Left lung (tissue), 4 donors: ENCODE measurements at regions not wholly inside any gene's neighbourhood (a gene's known extent, or its start where the extent isn't known, plus 50 kb on each side); places are given as distances from the start of the nearest gene placed in this dataset.

ENCODE experiments used
- ATAC-seq: fragments of 200-7000 bp; cut with Tn5 transposase; one replicate; pipeline ENCODE4 v1.9.1; 2020; ENCODE audit warnings: moderate library complexity
- DNase-seq, 4 donors: peaks; one replicate each; pipeline ENCODE4 v3.0.0-alpha.2; 2013 to 2020
- H3K27ac ChIP-seq, 2 donors: fragments of 200-600 bp; sonication (generic) in 1 of 2; one replicate each; pipeline versions ENCODE4 v1.5.0 to v1.8.0; 2020 to 2021
- H3K27me3 ChIP-seq, 2 donors: fragments of 200-600 bp; sonication (generic) in 1 of 2; one replicate each; pipeline versions ENCODE4 v1.5.0 to v1.8.0; 2020 to 2021
- H3K36me3 ChIP-seq, 2 donors: fragments of 200-600 bp; sonication (generic) in 1 of 2; one replicate each; pipeline versions ENCODE4 v1.5.0 to v1.8.0; 2020 to 2021
- H3K4me1 ChIP-seq, 2 donors: fragments of 200-600 bp; one replicate each; pipeline ENCODE4 v1.8.0; 2021
- H3K4me3 ChIP-seq, 2 donors: fragments of 200-600 bp; sonication (generic) in 1 of 2; one replicate each; pipeline versions ENCODE4 v1.5.0 to v1.8.0; 2020 to 2021; ENCODE audit warnings: mild to moderate bottlenecking in 1 of 2
- H3K9me3 ChIP-seq, 2 donors: fragments of 200-600 bp; sonication (generic) in 1 of 2; one replicate each; pipeline versions ENCODE4 v1.5.0 to v1.8.0; 2020 to 2021
- CTCF ChIP-seq, 2 donors: fragments of 200-600 bp; sonication (generic) in 1 of 2; IDR thresholded peaks; one replicate each; pipeline versions ENCODE4 v1.5.0 to v1.8.0; 2021; ENCODE audit warnings: antibody characterized with exemption in 2 of 2
- intact Hi-C, 2 donors: fragments of 100-400 bp; cut with DNase I; formaldehyde crosslinking; loops; one replicate each; pipeline versions ENCODE4 v1.11.2 to v1.14.2; 2022
- donor health status: DM: no; HTN: yes; CAD: no.
- donor health status: DM: no; HTN: no; CAD: no.

- DNase-seq (no peak), ATAC-seq (no peak)
- Histone ChIP-seq H3K4me3 (no peak overlapping the region), H3K36me3 (no peaks in the 10 kb centered on the region), H3K27ac (no peak overlapping the region), H3K9me3 (no peaks in the 10 kb centered on the region), H3K4me1 (no peaks in the 10 kb centered on the region), H3K27me3 (no peaks in the 10 kb centered on the region)
- TF ChIP-seq CTCF (IDR thresholded peaks at IDR 0.05), result no peak
- intact Hi-C loops, result no loop called here
These were observed 182.4 kb downstream of the TLR4 start for GRCh38 chr9:117886616-117887015.

GRCh38 chr9:117887383-117887782 is 183.2 kb downstream of the TLR4 start:
- Histone ChIP-seq H3K4me3 (no peak overlapping the region), H3K9me3 (no peaks in the 10 kb centered on the region), H3K36me3 (no peaks in the 10 kb centered on the region), H3K27me3 (no peaks in the 10 kb centered on the region), H3K27ac (no peak overlapping the region), H3K4me1 (no peaks in the 10 kb centered on the region)
- no peak for TF ChIP-seq CTCF (IDR thresholded peaks at IDR 0.05)
- DNase-seq, result no peak
- ATAC-seq, result no peak
- intact Hi-C loops, result no loop called here

GRCh38 chr9:117887941-117888340 is 183.7 kb downstream of the TLR4 start:
- ATAC-seq, result no peak
- H3K4me3 ChIP-seq, result no peak overlapping the region
- no peaks in the 10 kb centered on the region for H3K27me3 ChIP-seq
- no peaks in the 10 kb centered on the region for H3K9me3 ChIP-seq
- no peaks in the 10 kb centered on the region for H3K36me3 ChIP-seq
- no peak for DNase-seq
- TF ChIP-seq CTCF (IDR thresholded peaks at IDR 0.05), result no peak
- no peaks in the 10 kb centered on the region for H3K4me1 ChIP-seq
- intact Hi-C loops, result no loop called here
- H3K27ac ChIP-seq, result no peak overlapping the region

- intact Hi-C loops, result no loop called here
These were observed 199.2 kb downstream of the TLR4 start for GRCh38 chr9:117903453-117903852.

GRCh38 chr9:117906763-117907162 is 202.6 kb downstream of the TLR4 start:
- intact Hi-C loops, result no loop called here
- Histone ChIP-seq H3K36me3 (no peaks in the 10 kb centered on the region), H3K27me3 (no peaks in the 10 kb centered on the region), H3K9me3 (peaks cover 0 to 22% of the 10 kb centered on the region in 2 donors), H3K27ac (no peak overlapping the region), H3K4me3 (no peak overlapping the region), H3K4me1 (no peaks in the 10 kb centered on the region)
- no peak for ATAC-seq
- no peak for TF ChIP-seq CTCF (IDR thresholded peaks at IDR 0.05)
- no peak for DNase-seq

More at GRCh38 chr9:117903453-117903852, 199.2 kb downstream of the TLR4 start:
- Histone ChIP-seq H3K4me3 (no peak overlapping the region), H3K27me3 (no peaks in the 10 kb centered on the region), H3K9me3 (no peaks in the 10 kb centered on the region), H3K4me1 (no peaks in the 10 kb centered on the region), H3K27ac (no peak overlapping the region), H3K36me3 (no peaks in the 10 kb centered on the region)
- no peak for ATAC-seq
- TF ChIP-seq CTCF (IDR thresholded peaks at IDR 0.05), result no peak
- no peak for DNase-seq
